ENCODE measurements at regions not wholly inside any gene's neighbourhood (a gene's known extent, or its start where the extent isn't known, plus 50 kb on each side); places are given as distances from the start of the nearest gene placed in this dataset.

- DNase-seq (ENCODE audit: low spot score in 2 of 2): no peak
- TF ChIP-seq CTCF (IDR thresholded peaks at IDR 0.05) (no peak), POLR2A (IDR thresholded peaks at IDR 0.05) (no peak)
- 87 to 88% methylated on average over 2 of the region's 2 CpGs for WGBS, 2 donors
- intact Hi-C loops (cut with DNase I; ENCODE audit: low total_unique reads): no loop called here
- no peak overlapping the region for H3K4me3 ChIP-seq (ENCODE audit: low read depth, poor library complexity, severe bottlenecking)
Observed at GRCh38 chr17:70230850-70231640, 61.7 kb downstream of the KCNJ2 start.

- DNase-seq (ENCODE audit: low spot score in 2 of 2): no peak
- 88% methylated on average over 2 of the region's 2 CpGs for WGBS, 2 donors
- TF ChIP-seq POLR2A (IDR thresholded peaks at IDR 0.05) (no peak), CTCF (IDR thresholded peaks at IDR 0.05) (no peak)
- intact Hi-C loops (cut with DNase I; ENCODE audit: low total_unique reads): no loop called here
- no peak overlapping the region for H3K4me3 ChIP-seq (ENCODE audit: low read depth, poor library complexity, severe bottlenecking)
Observed at GRCh38 chr17:70232466-70232865, 63.1 kb downstream of the KCNJ2 start.

GRCh38 chr17:70235252-70235651 lies 65.9 kb downstream of the KCNJ2 start:
- no peak overlapping the region for H3K4me3 ChIP-seq (ENCODE audit: low read depth, poor library complexity, severe bottlenecking)
- no peak for DNase-seq (ENCODE audit: low spot score in 2 of 2)
- intact Hi-C loops (cut with DNase I; ENCODE audit: low total_unique reads): no loop called here
- TF ChIP-seq POLR2A (IDR thresholded peaks at IDR 0.05) (no peak), CTCF (IDR thresholded peaks at IDR 0.05) (no peak)

GRCh38 chr17:70238228-70238627 lies 68.9 kb downstream of the KCNJ2 start:
- no peak for DNase-seq (ENCODE audit: low spot score in 2 of 2)
- 94 to 98% methylated on average over 2 of the region's 2 CpGs for WGBS, 2 donors
- TF ChIP-seq CTCF (IDR thresholded peaks at IDR 0.05) (no peak), POLR2A (IDR thresholded peaks at IDR 0.05) (no peak)
- intact Hi-C loops (cut with DNase I; ENCODE audit: low total_unique reads): no loop called here
- no peak overlapping the region for H3K4me3 ChIP-seq (ENCODE audit: low read depth, poor library complexity, severe bottlenecking)

GRCh38 chr17:70238646-70239045 lies 69.3 kb downstream of the KCNJ2 start:
- TF ChIP-seq CTCF (IDR thresholded peaks at IDR 0.05) (no peak), POLR2A (IDR thresholded peaks at IDR 0.05) (no peak)
- DNase-seq (ENCODE audit: low spot score in 2 of 2): no peak
- intact Hi-C loops (cut with DNase I; ENCODE audit: low total_unique reads): no loop called here
- no peak overlapping the region for H3K4me3 ChIP-seq (ENCODE audit: low read depth, poor library complexity, severe bottlenecking)
- 46% methylated on average over 4 of the region's 4 CpGs for WGBS, 2 donors

- TF ChIP-seq POLR2A (IDR thresholded peaks at IDR 0.05): no peak
- no peak for TF ChIP-seq CTCF (IDR thresholded peaks at IDR 0.05)
- intact Hi-C loops (cut with DNase I; ENCODE audit: low total_unique reads): no loop called here
- WGBS, 2 donors: 0 to 33% methylated on average over 1 of the region's 1 CpG
- no peak for DNase-seq (ENCODE audit: low spot score in 2 of 2)
- H3K4me3 ChIP-seq (ENCODE audit: low read depth, poor library complexity, severe bottlenecking): no peak overlapping the region
Observed at GRCh38 chr17:70239391-70239826, 70.1 kb downstream of the KCNJ2 start.
